NCI-H748 (cell line): ENCODE measurements at regions not wholly inside any gene's neighbourhood (a gene's known extent, or its start where the extent isn't known, plus 50 kb on each side); places are given as distances from the start of the nearest gene placed in this dataset.
A peak's percentile ranks its signal among the peaks of the same experiment; 100 is the strongest.

Source experiments
- DNase-seq: peaks from one replicate; lab custom pipeline; 2025; ENCODE audit not compliant: unreplicated experiment; lab: John Stamatoyannopoulos, UW

DNA sequence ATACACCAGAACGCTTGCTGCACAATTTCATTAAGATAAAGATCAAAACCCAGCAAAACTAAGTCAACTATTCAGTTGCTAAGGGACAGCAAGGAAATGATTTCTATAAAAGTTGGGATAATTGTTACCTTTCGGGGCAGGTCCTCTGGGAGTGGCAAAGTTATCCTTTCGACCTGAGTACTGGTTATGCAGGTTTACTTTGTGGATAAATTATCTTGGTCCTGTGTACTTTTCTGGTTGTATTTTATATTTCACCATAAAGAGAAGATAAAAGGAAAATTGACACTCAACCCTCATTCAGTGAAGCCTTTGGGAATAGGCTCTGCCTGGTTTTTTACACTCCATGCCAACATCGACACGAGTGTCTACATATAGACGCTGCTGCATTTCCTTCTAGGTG, 146.5 kb downstream of the SYK start:
- DNase-seq: peak; percentile 61

DNA sequence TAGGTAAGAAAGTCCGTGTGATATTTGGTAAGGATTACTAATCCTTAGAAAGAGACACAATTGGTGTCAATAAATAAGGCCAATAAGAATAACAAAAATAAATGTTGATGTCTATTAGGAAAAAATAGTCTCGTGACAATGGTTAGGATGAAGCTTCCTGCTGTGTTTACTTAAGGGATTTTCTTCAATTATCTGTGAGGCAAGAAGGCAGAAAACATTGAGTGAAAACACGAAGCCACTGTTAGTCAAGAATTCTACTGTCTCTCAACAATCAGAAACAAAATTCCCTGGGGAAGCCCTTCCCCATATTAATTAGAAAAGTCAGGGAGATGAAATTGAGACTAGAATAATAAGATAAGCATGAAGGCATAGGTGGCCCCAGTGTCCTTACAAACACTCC, 149.0 kb downstream of the SYK start:
- peak; percentile 34 for DNase-seq

DNA sequence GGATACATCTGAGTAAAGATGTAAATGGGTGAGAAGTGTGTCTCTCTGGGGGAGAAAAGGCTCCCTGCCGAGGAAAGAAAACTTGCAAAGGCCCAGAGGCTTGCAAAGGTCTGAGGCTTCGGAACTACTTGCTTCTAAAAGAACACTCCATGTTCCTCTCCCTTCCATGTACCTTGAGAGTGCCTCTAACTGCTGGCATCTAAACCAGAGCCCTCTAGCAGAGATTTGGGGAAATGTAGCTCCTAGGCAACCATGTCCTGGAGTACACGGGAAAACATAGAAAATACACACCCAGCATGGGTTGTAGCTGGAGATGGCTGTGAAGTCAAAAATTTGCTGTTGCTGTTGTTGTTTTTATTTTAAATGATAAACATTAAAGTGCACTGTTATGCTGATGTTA, 151.6 kb downstream of the SYK start:
- peak; percentile 7 for DNase-seq

DNA sequence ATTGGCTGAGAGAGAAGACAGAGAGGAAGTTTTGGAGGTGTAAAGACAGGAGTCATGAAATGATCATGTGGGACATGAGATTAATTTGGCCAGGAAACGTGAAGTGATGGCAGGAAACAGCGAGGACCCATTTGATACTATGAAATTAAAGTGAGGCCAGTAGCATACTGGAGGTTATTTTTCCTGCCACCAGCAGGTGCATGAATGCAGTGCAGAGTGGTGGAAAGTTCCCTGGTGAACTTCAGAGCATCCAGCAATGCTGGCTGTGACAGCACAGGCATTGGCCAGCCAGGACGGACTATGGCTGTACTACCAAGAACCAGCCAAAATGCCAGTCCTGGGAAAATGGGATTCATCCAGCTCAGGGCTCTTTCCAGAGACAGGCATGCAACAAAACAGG, 152.2 kb downstream of the SYK start:
- no peak for DNase-seq

DNA sequence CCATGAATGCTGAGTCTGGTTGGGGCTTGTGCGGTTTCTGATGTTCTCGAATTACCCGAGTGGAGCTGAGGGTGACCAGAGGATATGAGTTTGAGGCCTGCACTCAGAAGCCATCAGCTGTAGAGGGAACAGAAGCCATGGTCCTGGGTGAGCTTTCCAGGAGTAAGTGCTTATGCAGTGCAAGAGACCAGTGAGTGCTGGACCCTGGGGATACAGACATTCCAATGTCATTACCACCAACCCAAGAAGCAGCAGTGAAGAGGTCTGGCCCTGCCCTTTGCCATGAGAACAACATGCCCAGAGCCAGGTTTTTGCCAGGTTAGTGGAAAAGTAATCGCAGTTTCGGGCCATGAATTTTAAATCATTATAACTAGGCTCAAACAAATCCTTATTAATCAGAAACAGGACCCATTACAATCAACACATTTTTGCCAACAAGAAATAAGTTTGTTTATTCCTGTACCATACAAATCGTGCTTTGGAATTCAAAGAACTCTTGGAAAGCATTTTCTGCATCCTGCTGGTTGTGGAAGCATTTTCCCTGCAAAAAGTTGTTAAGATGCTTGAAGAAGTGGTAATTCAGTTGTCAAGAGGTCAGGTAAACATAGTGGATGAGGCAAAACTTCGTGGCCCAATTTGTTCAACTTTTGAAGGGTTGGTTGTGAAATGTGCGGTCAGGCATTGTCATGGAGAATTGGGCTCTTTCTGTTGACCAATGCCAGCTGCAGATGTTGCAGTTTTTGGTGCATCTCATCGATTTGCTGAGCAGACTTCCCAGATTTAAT, 154.6 kb downstream of the SYK start:
- no peak for DNase-seq

DNA sequence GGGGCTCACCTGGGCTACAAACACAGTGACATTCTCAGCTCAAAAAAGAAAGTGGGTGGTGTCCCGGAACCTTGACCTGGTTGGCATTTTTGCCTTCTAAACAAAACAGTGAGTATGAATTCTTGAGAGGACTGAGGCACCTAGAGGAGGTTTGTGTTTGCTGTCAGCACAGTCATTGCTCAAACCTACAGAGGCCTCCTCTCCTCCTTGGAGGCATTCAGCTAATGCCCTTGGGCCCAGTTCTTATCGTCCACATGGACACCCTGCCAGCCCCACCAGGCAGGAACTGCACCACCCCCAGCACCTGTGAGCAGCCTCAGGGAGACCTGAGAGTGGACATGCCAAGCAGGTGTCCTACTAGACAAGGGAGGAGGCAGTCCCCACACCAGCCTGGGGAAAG, 156.7 kb downstream of the SYK start:
- no peak for DNase-seq

DNA sequence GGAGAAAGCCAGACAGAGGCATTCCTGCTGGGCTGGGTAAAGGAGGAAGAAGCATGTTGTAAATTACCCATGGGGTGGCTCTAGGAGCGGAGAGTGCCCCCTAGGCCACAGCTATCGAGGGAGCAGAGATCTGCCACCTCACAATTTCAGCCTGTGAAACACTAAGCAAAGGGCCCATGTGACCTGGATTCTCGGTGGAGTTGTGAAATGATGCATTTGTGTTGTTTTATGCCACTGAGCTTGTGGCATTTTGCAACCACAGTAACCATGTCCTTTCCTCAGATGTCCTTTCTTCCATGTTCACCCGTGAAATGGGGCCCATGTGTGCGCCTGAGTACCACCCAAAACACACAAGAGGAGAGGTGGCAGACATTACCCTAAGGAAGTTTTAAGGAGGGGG, 159.3 kb downstream of the SYK start:
- no peak for DNase-seq

DNA sequence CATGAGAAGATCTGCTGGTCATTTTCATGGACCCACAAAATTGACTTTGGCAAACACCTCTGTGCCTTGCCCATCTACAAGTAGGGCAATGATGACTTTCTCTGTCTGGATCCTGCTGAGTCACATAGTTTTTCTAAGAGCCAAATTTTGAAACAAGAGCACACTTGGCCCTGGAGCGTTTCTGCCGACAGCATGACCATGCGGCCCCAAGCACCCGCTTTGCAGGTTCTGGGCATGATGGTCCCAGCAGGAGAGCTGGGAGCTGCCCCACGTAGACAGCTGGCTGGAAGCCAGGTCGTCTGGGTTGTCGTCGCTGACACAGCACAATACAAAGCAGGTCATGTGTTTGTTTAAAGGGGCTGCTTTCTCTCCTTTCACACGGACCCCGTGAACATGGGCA, 159.8 kb downstream of the SYK start:
- peak; percentile 83 for DNase-seq

DNA sequence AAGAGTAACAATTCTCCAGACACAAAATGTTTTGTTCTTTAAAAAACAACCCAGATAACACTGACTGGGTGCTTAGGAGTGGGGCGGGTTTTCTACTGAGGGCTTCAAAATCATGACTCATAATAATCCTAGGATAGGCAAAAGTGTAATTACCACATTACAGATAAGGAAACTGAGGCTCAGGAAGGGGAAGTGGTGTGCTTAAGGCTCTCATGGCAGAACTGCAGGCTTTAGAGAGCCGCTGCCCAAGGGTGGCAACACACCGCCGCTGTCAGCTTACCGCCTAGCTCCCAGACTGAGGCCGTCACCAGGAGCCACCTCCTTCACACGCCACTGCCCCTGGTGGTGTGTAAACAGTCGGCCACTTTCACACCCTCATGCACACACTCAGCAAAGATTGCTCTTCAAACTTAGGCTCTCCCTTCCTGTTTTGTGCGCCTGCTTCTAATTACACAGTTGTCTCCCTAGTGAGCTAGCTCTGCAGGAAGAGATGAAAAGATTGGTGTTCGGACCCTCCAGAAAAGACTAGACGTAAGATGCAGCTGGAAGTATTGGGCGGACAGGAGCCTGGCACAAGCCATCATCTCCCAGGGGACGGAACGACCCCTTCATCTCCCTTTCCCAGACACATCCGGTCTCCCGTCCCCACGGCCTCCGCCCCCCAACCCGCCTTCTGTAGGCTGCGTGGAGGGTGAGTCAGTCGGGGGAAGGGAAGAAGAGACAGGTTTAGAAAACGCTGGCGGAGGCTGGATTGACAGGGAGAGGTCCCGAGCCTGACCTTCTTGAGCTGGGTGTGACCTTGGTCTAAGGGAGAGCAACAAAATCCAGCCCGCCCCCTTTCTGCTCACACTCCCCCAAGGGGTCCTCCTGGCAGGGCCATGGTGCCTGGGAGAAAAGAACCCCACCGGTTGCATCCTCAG, 162.7 kb downstream of the SYK start:
- DNase-seq: peak; percentile 43

DNA sequence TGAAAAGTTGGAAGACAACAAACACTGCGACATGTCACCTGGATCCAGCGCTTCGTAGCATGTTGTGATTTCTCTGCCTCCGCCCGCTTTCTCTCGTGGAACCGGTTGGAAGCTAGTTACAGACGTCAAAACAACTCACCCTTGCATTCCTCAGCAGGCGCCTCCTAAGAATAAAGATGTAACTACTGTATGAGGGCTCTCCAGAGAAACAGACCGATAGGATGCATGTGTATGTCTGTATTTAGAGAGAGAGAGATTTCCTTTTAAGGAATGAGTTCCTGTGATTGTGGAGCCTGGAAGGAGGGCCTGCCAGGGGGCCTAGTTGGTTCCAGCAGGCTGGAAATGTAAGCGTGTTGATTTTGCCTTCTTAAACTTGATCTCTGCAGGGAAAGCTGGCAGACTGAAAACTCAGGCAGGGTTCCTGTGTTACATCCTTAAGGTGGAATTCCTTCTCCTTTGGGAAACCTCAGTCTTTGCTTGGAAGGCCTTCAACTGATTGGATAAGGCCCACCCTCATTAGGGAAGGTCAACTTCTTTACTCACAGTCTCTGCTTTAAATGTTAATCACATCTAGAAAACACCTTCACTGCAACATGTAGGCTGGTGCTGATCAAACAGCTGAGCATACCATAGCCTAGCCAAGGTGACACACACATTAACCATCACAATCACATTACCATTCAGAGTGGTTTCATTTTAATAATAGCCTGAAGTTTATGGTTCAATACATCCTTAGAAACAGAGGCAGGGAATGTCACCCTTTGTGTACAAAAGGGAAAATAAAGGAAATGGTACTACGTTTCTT, 163.8 kb downstream of the SYK start:
- peak; percentile 12 for DNase-seq

DNA sequence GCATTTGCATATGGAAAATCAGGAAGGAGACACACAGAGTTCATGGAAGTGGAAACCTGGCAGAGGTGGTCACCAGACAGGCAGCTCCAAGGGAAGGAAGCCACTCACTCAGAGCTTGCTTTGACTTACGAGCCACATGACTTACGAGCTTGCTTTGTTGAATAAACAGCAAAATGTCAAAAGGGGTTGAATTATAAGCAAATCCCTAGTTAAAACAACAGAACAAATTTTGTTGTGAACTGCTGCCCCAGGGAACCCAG, 164.3 kb downstream of the SYK start:
- no peak for DNase-seq

DNA sequence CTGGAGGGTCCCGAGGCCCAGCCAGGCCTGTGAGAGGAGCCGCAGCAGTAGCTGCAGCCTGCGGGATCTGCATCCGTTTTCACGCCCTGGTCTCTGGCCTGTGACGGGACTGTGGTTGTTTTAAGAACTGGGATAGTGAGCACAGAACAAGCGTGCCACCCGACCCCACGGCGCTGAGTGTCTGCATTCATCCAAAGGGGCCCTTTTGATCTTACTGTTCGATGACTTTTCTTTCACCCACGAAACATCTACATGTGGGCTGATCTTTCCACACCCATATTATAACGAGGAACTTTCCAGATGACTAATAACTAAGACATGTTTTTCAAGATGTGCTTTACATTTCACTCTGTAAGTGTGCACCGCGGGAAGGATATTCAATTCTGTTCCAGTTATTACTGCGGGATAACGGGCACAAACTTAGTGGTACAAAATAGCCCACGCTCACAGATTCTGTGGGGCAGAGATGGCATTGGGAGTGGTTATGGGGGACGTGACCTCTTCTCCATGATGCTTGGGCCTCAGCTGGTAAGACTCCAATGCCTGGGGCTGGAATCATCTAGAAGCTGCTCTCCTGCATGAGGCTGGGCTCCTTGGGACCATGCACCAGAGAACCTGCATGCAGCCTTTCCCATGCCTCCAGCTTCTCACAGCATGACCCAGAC, 165.0 kb downstream of the SYK start:
- DNase-seq: no peak

DNA sequence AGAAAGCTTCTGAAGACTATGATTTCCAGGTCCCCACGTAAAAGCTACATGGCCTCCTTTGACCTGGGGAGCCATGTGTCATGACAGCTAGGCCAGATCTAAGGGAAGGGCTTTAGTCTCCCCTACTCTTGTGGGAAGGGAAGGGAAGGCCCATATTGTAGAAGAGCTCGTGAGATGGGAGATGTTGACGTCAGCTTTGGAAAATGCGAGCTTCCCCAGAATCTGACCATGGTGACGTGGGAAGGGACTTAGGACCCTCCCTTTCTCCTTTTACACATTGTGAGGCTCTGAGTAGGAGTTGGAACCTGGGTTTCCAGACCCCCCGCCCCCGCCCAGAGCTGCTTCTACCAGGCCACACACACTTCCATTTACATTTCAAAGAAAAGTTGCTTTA, 165.5 kb downstream of the SYK start:
- no peak for DNase-seq

DNA sequence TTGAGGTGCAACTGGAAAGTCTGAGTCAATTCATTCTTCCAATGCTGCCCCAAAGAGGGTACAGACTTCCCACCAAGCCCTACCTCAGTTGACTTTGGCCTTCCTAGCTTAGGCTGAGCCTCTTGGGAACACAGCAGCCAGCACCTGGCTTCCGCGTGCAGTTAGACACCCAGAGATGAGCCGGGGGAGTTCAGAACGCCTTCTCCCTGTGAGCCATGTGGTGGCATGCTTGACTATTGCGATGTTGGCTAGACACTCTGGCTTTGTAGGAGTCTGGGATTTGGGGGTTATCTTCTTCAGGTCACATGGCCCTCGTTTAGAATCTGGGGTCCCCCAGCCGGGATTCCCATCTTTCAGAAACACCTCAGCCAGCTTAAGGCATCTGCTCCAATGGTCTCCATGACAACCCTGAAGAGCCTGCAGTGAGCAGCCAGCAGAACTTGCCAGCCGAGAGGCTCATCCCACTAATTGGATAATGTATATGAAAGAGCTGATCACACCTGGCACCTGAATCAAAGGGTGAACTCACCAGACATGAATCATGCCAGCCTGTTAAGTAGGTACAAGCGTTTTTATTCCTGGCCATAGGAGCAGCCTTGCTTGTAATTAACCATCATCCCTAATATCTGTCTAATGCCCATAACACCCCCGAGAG, 167.5 kb downstream of the SYK start:
- DNase-seq: peak; percentile 96

DNA sequence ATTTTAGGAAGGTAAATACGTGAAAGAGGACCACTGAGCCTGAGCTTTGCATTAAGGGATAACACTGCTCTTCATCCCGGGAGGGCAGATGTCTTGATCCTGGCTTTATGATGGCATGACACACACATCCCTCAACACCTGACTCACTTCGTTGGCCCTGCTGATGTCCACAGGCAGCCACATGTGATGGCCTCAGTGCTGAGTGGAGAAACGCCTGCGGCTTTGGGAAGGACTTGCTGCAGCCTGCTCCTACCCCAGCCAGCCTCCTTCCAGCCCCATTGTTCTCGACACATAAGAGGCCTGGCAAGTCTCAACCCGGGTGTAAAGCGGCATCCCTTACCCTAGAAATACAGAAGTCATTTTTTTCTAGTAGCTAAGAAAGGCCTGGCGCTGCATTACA, 169.0 kb downstream of the SYK start:
- DNase-seq: no peak

DNA sequence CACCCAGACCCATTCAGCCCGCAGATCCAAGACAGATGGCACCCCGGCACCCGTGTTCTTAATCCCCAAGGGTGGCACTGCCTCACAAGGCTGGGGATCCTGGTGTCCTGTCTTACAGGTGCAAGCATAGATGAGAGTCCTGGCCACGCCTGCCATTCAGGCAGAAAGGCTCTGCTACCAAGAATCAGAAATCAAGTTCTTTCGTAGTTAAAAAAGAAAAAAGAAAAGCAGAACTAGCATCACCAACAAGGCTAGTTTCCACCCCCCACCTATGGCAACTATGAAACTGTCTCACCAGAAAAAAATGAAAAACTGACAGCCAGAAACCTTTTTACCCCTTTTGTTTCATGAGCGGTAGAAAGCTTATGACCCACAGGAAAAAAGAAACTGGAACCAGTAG, 170.4 kb downstream of the SYK start:
- no peak for DNase-seq

DNA sequence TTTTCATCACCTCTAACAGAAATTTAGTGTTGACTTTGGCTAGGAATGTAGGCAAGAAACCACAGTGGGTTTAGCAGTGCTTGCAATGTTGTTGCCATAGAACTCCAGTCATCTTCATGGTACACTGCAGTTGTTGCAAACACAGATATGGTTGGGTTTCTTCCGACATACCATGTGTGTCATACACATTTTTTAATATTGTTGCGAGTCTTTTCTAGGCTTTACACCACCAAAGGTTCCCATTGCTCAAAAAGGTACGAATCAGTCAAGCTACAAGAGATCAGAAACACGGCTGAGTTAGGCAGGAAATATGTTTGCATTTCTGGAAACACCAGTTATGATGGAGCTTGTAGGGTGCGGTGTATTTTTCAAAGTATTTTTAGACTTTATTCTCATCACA, 172.4 kb downstream of the SYK start:
- DNase-seq: no peak

DNA sequence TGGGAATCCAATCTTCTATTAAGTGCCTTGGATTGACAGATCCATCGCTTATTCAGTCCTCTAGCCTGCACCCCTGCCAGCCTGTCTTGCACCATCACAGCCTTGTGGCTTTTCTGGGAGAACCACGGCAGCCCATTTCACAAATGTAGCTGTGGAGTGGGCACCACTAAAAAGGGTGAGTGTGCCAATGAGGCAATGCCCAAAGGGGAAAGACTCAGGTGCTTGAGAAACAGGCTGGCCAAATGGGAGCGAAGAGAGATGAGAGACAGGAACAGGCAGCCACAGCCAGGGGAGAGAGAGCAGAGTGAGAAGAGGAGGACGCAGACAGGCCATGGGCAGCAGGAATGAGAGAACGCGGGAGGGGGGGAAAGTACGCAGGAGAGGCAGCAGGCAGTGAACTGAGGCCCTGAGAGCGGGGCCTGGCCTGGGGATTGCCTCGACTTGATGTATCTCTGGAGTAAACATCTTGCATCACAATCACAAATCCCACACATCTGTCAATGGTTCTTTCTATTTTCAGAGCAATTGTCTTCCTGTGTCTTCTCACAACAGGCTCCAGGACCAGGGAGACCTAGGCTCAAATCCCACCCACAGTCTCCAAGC, 173.1 kb downstream of the SYK start:
- no peak for DNase-seq

DNA sequence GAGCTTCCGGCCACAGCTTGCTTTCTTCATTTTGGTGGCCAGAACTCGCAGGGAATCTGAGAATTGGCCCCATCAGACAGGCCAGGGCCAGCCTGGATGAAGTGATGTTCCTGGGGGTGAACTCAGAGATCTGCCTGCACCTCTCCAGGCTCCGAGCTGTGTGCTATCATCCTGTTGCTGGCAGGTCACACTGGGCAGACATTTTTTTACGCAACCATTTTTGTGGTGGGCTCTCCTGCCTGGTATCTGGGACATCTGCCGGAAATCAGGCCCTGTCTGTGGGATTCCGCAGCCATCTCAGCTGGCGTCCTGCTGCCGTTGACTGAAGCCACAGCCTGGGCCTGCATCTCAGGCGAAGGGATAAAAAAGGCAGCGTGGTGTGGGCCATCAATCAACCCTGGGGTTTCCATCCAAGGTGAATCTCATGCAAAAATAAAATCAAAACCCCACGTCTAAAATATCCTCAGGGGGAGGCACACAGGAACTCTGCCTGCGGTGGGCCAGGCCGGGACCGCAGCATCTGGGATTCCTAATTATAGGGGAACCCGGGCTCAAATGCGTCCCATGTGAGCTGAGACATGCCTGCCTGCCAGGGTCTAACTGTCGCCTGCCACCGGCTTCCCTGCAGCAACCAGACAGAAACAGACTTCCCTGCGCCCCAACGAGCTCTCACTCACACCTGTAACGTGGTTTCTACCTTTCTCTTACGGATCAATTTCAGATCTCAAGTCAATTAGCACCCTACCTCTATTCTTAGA, 174.3 kb downstream of the SYK start:
- no peak for DNase-seq

DNA sequence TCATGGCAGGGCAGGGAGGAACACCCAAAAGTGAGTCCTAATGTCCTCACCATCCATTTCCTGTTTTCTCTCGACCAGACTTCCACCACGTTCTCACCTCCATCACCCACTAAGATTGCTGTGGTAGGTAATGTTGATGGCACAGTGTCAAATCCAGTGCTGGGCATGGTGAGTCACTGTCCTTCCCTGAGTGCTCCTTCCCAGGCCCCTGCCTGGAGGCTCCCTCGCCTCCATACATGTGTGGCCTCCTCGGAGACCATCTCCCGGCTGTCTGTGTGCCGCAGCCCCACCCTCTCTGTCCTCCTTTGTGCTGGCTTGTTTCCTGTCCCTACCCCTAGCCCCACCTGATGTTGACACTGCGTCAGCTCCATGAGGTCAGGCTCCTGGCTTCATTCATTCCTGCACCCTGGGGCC, 177.5 kb downstream of the SYK start:
- DNase-seq: peak; percentile 30
